Loucy (cell line): ENCODE measurements at regions not wholly inside any gene's neighbourhood (a gene's known extent, or its start where the extent isn't known, plus 50 kb on each side); places are given as distances from the start of the nearest gene placed in this dataset.

ENCODE experiments used
- H2AFZ ChIP-seq: fragments of 200-600 bp; sonication (generic); 2 replicates; pipeline ENCODE4 v1.6.0; 2016; ENCODE audit warnings: antibody characterized with exemption, mild to moderate bottlenecking, low read length, moderate library complexity
- H3F3A ChIP-seq: fragments of 200-600 bp; 2 replicates; pipeline ENCODE4 v1.6.0; 2016; ENCODE audit warnings: antibody characterized with exemption, low read depth, mild to moderate bottlenecking
- H3K27me3 ChIP-seq: fragments of 200-600 bp; sonication (generic); 2 replicates; pipeline ENCODE4 v1.6.1; 2014; ENCODE audit warnings: low read length, mild to moderate bottlenecking; ENCODE audit not compliant: insufficient read depth, poor library complexity, severe bottlenecking
- H3K36me3 ChIP-seq: fragments of 200-600 bp; sonication (generic); 2 replicates; pipeline ENCODE4 v1.6.1; 2016; ENCODE audit warnings: low read length; ENCODE audit not compliant: insufficient read depth
- H3K4me1 ChIP-seq: fragments of 200-600 bp; sonication (generic); 2 replicates; pipeline ENCODE4 v1.5.1; 2014; ENCODE audit warnings: low read length, mild to moderate bottlenecking; ENCODE audit not compliant: insufficient read depth, poor library complexity, severe bottlenecking
- H3K4me2 ChIP-seq: fragments of 200-600 bp; sonication (generic); 2 replicates; pipeline ENCODE4 v1.6.0; 2014; ENCODE audit warnings: antibody characterized with exemption, low read length, low read depth, mild to moderate bottlenecking; ENCODE audit not compliant: poor library complexity, severe bottlenecking
- H3K4me3 ChIP-seq: fragments of 200-600 bp; sonication (generic); 2 replicates; pipeline ENCODE4 v1.5.1; 2014; ENCODE audit warnings: low read length, mild to moderate bottlenecking, mixed read lengths; ENCODE audit not compliant: poor library complexity, severe bottlenecking
- H3K79me2 ChIP-seq: fragments of 200-600 bp; sonication (generic); 2 replicates; pipeline ENCODE4 v1.6.1; 2014; ENCODE audit warnings: low read length; ENCODE audit not compliant: insufficient read depth
- H3K9ac ChIP-seq: fragments of 200-600 bp; sonication (generic); 2 replicates; pipeline ENCODE4 v1.6.0; 2014; ENCODE audit warnings: mild to moderate bottlenecking, low read depth, low read length, moderate library complexity; ENCODE audit not compliant: poor library complexity, severe bottlenecking
- H3K9me2 ChIP-seq: fragments of 200-600 bp; sonication (generic); replicated peaks from 2 replicates; pipeline ENCODE4 v1.6.1; 2016; ENCODE audit warnings: low read depth, low read length, mixed read lengths
- H3K9me3 ChIP-seq: fragments of 200-600 bp; sonication (generic); 2 replicates; pipeline ENCODE4 v1.6.1; 2014; ENCODE audit warnings: mild to moderate bottlenecking, antibody characterized with exemption, low read length, low read depth; ENCODE audit not compliant: insufficient read depth
- H4K20me1 ChIP-seq: fragments of 200-600 bp; sonication (generic); 2 replicates; pipeline ENCODE4 v1.6.0; 2014; ENCODE audit warnings: antibody characterized with exemption, low read length, mild to moderate bottlenecking; ENCODE audit not compliant: insufficient read depth, poor library complexity, severe bottlenecking
- EZH2phosphoT487 ChIP-seq: fragments of 200-600 bp; IDR thresholded peaks from 2 replicates; pipeline ENCODE4 v1.6.1; 2018; ENCODE audit warnings: antibody characterized with exemption, mild to moderate bottlenecking, moderate library complexity, borderline replicate concordance
- TF ChIP-seq, protein P1 (sequence below): fragments of 200-600 bp; sonication (generic); conservative IDR thresholded peaks from 2 replicates; pipeline ENCODE4 v1.5.1; 2014; ENCODE audit warnings: mild to moderate bottlenecking, antibody characterized with exemption, low read length

DNA sequence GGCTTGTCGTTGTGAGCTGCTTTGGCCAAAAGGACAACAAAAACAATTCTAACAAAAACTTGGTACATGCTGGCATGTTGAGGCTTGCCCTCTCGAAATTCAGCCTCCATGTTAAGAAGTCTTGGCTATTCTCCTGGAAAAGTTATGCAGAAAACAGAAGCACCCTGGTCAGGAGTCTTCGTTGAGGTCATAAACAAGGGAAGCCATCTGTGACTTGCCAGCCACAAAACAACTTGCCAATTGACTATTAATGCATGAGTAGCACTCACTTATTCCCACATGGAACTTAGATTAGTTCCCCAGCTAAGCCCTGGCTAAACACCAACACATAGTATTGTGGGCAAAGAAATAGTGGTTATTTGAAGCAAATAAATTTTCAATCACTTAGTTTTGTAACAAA, 521.0 kb upstream of the CHD1 start:
- Histone ChIP-seq H3K4me3 (no peak overlapping the region), H3K36me3 (no peaks in the 10 kb centered on the region), H3K9ac (no peak overlapping the region), H3K27me3 (no peaks in the 10 kb centered on the region), H4K20me1 (no peaks in the 10 kb centered on the region), H3K79me2 (no peaks in the 10 kb centered on the region), H3F3A (no peaks in the 10 kb centered on the region), H3K4me1 (no peaks in the 10 kb centered on the region), H3K9me3 (no peaks in the 10 kb centered on the region), H3K4me2 (no peak overlapping the region), H2AFZ (no peak overlapping the region), H3K9me2 (no peaks in the 10 kb centered on the region)
- no peak for TF ChIP-seq EZH2phosphoT487
- TF ChIP-seq, protein P1, sequence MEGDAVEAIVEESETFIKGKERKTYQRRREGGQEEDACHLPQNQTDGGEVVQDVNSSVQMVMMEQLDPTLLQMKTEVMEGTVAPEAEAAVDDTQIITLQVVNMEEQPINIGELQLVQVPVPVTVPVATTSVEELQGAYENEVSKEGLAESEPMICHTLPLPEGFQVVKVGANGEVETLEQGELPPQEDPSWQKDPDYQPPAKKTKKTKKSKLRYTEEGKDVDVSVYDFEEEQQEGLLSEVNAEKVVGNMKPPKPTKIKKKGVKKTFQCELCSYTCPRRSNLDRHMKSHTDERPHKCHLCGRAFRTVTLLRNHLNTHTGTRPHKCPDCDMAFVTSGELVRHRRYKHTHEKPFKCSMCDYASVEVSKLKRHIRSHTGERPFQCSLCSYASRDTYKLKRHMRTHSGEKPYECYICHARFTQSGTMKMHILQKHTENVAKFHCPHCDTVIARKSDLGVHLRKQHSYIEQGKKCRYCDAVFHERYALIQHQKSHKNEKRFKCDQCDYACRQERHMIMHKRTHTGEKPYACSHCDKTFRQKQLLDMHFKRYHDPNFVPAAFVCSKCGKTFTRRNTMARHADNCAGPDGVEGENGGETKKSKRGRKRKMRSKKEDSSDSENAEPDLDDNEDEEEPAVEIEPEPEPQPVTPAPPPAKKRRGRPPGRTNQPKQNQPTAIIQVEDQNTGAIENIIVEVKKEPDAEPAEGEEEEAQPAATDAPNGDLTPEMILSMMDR: no peak

DNA sequence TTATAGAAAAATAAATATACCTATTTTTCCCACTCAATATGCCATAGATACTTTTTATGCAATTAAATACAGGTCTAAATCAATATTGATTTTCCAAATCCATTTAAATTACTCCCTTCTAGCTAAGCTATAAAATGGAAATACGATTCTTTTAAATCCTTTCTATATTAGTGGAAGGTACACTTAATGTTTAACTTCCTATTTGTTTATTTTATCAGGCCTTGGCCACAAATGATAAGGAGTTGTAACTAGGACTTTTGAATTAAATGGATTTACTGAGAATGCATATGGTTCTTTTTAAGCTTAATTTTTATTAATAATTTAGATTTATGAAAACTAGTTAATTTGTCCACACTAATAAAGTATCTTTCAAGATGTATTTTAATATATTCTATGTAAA, 517.0 kb upstream of the CHD1 start:
- Histone ChIP-seq H2AFZ (no peak overlapping the region), H3K9ac (no peak overlapping the region), H3K36me3 (no peaks in the 10 kb centered on the region), H3K9me3 (no peaks in the 10 kb centered on the region), H3K4me3 (no peak overlapping the region), H3K4me1 (no peaks in the 10 kb centered on the region), H4K20me1 (no peaks in the 10 kb centered on the region), H3K27me3 (no peaks in the 10 kb centered on the region), H3F3A (no peaks in the 10 kb centered on the region), H3K4me2 (no peak overlapping the region), H3K79me2 (no peaks in the 10 kb centered on the region), H3K9me2 (no peaks in the 10 kb centered on the region)
- TF ChIP-seq EZH2phosphoT487: no peak
- TF ChIP-seq, protein P1: no peak

DNA sequence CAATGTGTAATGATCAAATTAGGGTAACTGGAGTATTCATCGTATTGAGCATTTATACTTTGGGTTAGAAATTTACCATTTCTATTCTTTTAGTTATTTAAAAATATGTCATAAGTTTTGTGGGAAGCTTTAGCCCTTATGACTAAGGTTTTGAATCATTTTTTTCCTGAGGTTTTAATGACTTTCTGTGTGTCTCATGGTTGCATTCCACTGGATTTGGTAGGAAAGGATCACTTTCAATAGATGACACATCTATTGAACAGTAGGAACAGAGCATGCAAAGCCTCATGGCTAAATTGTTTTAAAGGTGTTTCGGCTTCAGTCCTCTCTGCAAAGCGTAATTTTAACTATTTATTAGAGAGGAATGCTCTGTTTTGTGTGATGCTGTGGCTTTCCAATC, 512.4 kb upstream of the CHD1 start:
- no peaks in the 10 kb centered on the region for H3K79me2 ChIP-seq
- no peaks in the 10 kb centered on the region for H3K4me1 ChIP-seq
- TF ChIP-seq EZH2phosphoT487: no peak
- TF ChIP-seq, protein P1: no peak
- H3K36me3 ChIP-seq: no peaks in the 10 kb centered on the region
- no peaks in the 10 kb centered on the region for H3F3A ChIP-seq
- H2AFZ ChIP-seq: no peak overlapping the region
- H3K27me3 ChIP-seq: no peaks in the 10 kb centered on the region
- no peak overlapping the region for H3K4me2 ChIP-seq
- H3K4me3 ChIP-seq: no peak overlapping the region
- H3K9ac ChIP-seq: no peak overlapping the region
- H4K20me1 ChIP-seq: no peaks in the 10 kb centered on the region
- H3K9me3 ChIP-seq: no peaks in the 10 kb centered on the region
- H3K9me2 ChIP-seq: no peaks in the 10 kb centered on the region
